GM18951 (cell line): ENCODE measurements at regions not wholly inside any gene's neighbourhood (a gene's known extent, or its start where the extent isn't known, plus 50 kb on each side); places are given as distances from the start of the nearest gene placed in this dataset.
"Not testable (repeated sequence)": the region's sequence is repeated elsewhere in the genome, so short reads cannot be mapped to it uniquely, and the experiment has no call there.

Source experiments
- POLR2A ChIP-seq: IDR thresholded peaks from 4 replicates; pipeline ENCODE4 v1.6.1; 2011; ENCODE audit warnings: mild to moderate bottlenecking; ENCODE audit not compliant: insufficient read length, insufficient read depth; ENCODE audit errors: extremely low read depth
- in situ Hi-C: fragments of 300-500 bp; cut with MboI; formaldehyde crosslinking; loops from one replicate; pipeline ENCODE4 v1.12.0; 2022; ENCODE audit warnings: low sequenced_read_pairs, mixed read lengths, inconsistent platforms; ENCODE audit not compliant: unreplicated experiment

DNA sequence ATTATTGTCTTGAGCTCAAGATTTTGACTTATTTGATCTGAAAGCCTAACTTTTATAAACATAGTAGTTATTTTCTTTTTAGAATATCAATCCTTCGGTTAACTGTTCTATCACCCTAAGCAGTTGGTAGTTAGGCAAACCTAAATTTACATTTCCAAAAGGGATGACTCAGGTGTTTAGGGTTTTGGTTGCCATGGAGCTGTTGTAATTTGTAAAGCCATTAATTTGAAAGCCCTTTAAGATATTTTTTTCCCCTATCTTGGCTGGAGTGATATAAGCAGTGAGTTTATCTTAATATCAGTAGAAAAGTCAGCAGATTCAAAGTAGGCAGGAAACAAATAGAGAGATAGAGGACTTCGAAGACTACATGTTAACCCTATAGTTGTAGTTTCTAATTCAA is 1472.6 kb upstream of the CELF2 start:
- no peak for TF ChIP-seq POLR2A
- in situ Hi-C loops = no loop called here

DNA sequence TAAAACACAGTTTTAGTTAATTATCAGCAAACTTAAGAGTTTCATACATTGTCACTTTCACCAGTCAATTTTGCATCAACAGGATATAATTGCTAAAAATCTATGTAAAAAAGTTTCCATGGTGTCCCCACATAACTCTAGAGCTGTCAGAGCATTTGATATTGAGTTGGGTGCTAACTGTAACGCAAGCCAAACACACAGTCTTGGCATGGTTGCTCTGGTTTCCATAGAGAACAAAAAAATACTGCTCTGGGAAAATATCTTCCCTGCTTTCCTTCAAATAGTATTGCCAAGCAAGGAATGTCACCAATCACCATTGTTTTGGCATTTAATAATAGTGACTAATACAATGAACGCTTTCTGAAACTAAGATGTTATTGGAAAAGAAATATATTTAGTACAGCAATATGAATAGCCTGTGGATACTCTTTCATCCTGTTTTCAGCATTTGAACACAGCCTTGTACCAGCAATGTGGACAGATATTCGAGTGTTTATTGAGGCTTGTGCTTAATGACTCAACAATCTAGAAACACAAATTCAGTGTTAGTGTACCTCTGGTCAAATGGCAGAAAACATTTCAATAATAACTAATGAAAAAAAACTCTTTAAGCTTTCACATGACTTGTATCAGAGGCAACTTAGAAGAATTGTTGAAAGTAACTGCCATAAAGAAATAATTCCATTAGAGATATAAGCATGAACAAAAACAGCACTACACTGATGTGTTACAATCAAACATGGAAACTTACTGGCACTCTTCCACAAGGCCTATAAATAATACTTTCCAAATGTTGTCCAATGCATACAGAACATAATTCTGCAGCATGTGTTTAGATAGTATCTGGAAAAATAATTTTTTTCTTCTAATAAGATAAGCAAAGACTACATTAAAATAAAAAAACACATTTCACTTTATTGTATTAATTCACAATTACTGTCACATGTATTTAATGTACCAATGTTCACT is 1469.5 kb upstream of the CELF2 start:
- TF ChIP-seq POLR2A = no peak
- in situ Hi-C loops = no loop called here

- no peak for TF ChIP-seq POLR2A
- in situ Hi-C loops = no loop called here
Observed at GRCh38 chr10:9550810-9551209, 1466.9 kb upstream of the CELF2 start.

DNA sequence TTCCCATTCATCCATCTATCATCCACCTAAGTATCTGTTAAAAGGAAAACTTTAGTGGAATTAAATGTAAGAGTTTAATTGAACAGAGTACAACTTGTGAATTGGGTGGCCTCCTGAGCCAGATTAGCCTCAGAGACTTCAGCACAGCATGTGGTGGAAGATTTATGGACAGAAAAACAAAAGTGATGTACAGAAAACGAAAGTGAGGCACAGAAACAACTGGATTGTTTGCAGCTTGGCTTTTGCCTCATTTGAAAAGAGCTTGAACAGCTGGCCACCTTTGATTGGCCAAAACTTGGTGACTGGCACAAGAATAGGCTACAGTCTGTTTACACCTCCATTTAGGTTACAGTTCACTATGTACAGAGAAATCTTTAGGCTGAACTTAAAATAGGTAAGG is 1463.4 kb upstream of the CELF2 start:
- in situ Hi-C loops = no loop called here
- no peak for TF ChIP-seq POLR2A

DNA sequence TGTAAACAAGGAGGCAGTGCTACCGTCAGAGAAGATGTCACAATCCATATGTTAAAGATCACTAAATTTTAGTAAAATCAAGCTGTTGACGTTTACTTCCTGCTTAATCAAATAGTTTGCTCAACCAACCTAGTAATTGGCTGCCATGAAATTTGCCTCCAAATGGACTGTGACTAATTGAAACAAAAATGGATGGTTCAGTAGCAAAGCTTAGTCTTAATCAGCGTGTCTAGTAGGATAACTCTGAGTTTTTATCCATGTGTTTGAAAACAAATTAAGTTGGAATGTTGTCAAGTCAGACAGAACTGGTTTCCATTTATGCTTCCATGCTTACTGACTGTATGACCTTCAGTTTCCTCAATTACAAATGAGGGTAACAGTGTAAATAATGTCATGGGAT is 1456.7 kb upstream of the CELF2 start:
- TF ChIP-seq POLR2A = no peak
- in situ Hi-C loops = no loop called here

- no peak for TF ChIP-seq POLR2A
Observed at GRCh38 chr10:9561821-9562505, 1455.7 kb upstream of the CELF2 start.

GRCh38 chr10:9577746-9578145 is 1439.9 kb upstream of the CELF2 start:
- in situ Hi-C loops = no loop called here
- TF ChIP-seq POLR2A = no peak

More at GRCh38 chr10:9561821-9562505, 1455.7 kb upstream of the CELF2 start:
- in situ Hi-C loops = no loop called here

- TF ChIP-seq POLR2A = no peak
- in situ Hi-C loops = no loop called here
Observed at GRCh38 chr10:9579110-9579705, 1438.5 kb upstream of the CELF2 start.

GRCh38 chr10:9582803-9583202 is 1434.9 kb upstream of the CELF2 start:
- in situ Hi-C loops = not testable (repeated sequence)

GRCh38 chr10:9596368-9596920 is 1421.2 kb upstream of the CELF2 start:
- in situ Hi-C loops = no loop called here
- no peak for TF ChIP-seq POLR2A

DNA sequence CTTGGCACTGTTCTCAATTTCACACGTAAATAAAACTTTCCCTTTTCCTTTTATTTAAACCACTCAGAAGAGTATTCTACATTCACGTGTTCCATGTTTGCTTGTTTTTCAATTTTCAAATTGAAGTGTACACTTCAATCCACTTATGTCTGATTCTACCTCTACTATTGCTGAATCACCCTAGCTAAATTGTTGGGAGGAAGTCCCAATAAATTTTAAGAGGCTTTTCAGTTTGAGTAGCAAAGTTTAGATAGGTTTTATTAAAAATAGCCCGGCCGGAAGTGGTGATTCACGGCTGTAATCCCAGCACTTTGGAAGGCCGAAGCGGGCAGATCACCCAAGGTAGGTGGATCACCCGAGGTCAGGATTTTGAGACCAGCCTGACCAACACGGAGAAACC is 1414.7 kb upstream of the CELF2 start:
- TF ChIP-seq POLR2A = no peak
- in situ Hi-C loops = no loop called here

GRCh38 chr10:9603972-9604371 is 1413.7 kb upstream of the CELF2 start:
- no peak for TF ChIP-seq POLR2A
- in situ Hi-C loops = no loop called here

DNA sequence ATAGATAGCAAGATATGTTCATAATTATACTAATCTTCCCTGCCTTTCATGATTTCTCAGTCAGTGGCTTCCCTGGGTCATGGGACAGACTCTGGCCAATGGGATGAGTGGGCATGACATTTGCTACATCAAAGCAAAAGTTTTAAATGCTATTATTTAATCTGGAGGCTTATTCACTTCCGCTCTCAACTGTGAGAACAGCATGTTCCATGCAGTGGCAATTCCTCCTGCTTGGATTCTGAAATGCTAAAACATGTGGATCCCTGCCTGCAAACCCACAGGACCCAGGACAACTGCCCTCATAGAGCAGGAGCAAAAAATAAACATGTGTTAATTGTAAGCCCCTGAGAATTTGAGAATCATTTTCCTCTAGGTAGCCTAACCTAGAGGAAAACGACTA is 1412.4 kb upstream of the CELF2 start:
- in situ Hi-C loops = no loop called here
- TF ChIP-seq POLR2A = no peak

DNA sequence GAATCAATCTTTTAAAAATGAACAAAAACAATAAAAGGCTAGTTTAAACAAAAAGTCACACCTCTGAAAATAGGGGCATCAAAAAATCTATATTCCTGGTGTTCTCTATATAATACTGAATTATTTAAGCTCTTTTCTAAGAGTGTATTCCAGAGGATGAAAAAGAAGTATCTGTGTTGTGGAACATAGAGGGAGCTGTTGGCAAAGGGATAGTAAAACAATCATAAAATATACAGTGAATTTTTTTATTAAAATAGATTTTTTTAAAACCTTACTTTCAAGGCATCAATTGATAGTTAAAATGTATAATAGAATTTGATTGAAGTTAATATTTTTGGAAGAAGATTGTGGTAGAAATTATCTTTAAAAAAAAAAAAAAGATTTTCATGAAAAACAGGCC is 1409.1 kb upstream of the CELF2 start:
- in situ Hi-C loops = no loop called here
- no peak for TF ChIP-seq POLR2A
